ENCODE measurements at regions not wholly inside any gene's neighbourhood (a gene's known extent, or its start where the extent isn't known, plus 50 kb on each side); places are given as distances from the start of the nearest gene placed in this dataset.

- TF ChIP-seq, protein P1, sequence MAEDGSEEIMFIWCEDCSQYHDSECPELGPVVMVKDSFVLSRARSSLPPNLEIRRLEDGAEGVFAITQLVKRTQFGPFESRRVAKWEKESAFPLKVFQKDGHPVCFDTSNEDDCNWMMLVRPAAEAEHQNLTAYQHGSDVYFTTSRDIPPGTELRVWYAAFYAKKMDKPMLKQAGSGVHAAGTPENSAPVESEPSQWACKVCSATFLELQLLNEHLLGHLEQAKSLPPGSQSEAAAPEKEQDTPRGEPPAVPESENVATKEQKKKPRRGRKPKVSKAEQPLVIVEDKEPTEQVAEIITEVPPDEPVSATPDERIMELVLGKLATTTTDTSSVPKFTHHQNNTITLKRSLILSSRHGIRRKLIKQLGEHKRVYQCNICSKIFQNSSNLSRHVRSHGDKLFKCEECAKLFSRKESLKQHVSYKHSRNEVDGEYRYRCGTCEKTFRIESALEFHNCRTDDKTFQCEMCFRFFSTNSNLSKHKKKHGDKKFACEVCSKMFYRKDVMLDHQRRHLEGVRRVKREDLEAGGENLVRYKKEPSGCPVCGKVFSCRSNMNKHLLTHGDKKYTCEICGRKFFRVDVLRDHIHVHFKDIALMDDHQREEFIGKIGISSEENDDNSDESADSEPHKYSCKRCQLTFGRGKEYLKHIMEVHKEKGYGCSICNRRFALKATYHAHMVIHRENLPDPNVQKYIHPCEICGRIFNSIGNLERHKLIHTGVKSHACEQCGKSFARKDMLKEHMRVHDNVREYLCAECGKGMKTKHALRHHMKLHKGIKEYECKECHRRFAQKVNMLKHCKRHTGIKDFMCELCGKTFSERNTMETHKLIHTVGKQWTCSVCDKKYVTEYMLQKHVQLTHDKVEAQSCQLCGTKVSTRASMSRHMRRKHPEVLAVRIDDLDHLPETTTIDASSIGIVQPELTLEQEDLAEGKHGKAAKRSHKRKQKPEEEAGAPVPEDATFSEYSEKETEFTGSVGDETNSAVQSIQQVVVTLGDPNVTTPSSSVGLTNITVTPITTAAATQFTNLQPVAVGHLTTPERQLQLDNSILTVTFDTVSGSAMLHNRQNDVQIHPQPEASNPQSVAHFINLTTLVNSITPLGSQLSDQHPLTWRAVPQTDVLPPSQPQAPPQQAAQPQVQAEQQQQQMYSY (CRISPR knock-in tag; IDR thresholded peaks at IDR 0.05) = no peak
- TF ChIP-seq ATF3 (IDR thresholded peaks at IDR 0.05; ENCODE audit: borderline replicate concordance, extremely low read depth, low read depth, low read length) (no peak), EZH2 (IDR thresholded peaks at IDR 0.05; ENCODE audit: borderline replicate concordance, control insufficient read depth, low read depth, low read length) (no peak), POLR2AphosphoS2 (IDR thresholded peaks at IDR 0.05; ENCODE audit: low read depth, low read length) (no peak)
Observed at GRCh38 chr21:38170283-38170682, 86.5 kb upstream of the KCNJ15 start (continued).

GRCh38 chr21:38170704-38171682 is 85.8 kb upstream of the KCNJ15 start:
- Histone ChIP-seq H3K79me2 (ENCODE audit: control insufficient read depth, insufficient read depth, low read length) (no peaks in the 10 kb centered on the region), H2AFZ (ENCODE audit: control insufficient read depth, low read depth, low read length) (no peak overlapping the region), H3K4me2 (ENCODE audit: control insufficient read depth, insufficient read depth) (no peak overlapping the region), H3K27ac (ENCODE audit: control insufficient read depth, insufficient read depth) (no peak overlapping the region), H3K36me3 (ENCODE audit: control insufficient read depth in 2 of 2, insufficient read depth in 2 of 2, low read length in 1 of 2) (no peaks in the 10 kb centered on the region), H3K9ac (ENCODE audit: control insufficient read depth, insufficient read depth, low read length) (no peak overlapping the region), H3K4me3 (no peak overlapping the region), H3K9me3 (replicated peaks; ENCODE audit: control insufficient read depth, insufficient read depth, low read length) (no peaks in the 10 kb centered on the region), H4K20me1 (ENCODE audit: control insufficient read depth, insufficient read depth) (no peaks in the 10 kb centered on the region), H3K27me3 (replicated peaks in 1 of 2; ENCODE audit: control insufficient read depth in 2 of 2, insufficient read depth in 2 of 2, low read length in 1 of 2) (no peaks in the 10 kb centered on the region), H3K4me1 (ENCODE audit: control insufficient read depth, insufficient read depth, low read length) (no peaks in the 10 kb centered on the region)
- ChIA-PET RAD21 (ENCODE audit: unreplicated experiment) (interaction anchor here (0.7 to 7.3 kb wide), 7 partner anchors 9 to 206 kb away, joined by 3 to 63 read pairs (median 3); no protein-coding TSS in a partner anchor), CTCF (interaction anchor here (0.8 to 11.3 kb wide), 8 partner anchors 9 to 502 kb away, joined by 3 to 164 read pairs (median 4); no protein-coding TSS in a partner anchor), POLR2A (no interaction called here), SMC1A (ENCODE audit: uncharacterized antibody, unreplicated experiment) (interaction anchor here (1.0 to 2.3 kb wide), 4 partner anchors 38 to 464 kb away, joined by 3 to 26 read pairs (median 7); no protein-coding TSS in a partner anchor)
- WGBS (ENCODE audit: insufficient coverage, insufficient replicate concordance, low lambda C conversion rate, missing lambda C conversion rate) = 16% methylated on average over 8 of the region's 8 CpGs
- no TSS peak for BruUV-seq (replicated peaks)
- DNase-seq (ENCODE audit: low read depth, low spot score) = no peak
- in situ Hi-C loops (cut with MboI) (no loop called here), intact Hi-C loops (cut with micrococcal nuclease; ENCODE audit: unreplicated experiment) (loop anchor here (1.0 to 5.0 kb wide), 3 partner anchors 46 to 185 kb away; no protein-coding TSS in a partner anchor)
- peak; percentile 14; the same call in 2 of the 3 replicates for ATAC-seq
- FAIRE-seq = no peak
- TF ChIP-seq, protein P2, sequence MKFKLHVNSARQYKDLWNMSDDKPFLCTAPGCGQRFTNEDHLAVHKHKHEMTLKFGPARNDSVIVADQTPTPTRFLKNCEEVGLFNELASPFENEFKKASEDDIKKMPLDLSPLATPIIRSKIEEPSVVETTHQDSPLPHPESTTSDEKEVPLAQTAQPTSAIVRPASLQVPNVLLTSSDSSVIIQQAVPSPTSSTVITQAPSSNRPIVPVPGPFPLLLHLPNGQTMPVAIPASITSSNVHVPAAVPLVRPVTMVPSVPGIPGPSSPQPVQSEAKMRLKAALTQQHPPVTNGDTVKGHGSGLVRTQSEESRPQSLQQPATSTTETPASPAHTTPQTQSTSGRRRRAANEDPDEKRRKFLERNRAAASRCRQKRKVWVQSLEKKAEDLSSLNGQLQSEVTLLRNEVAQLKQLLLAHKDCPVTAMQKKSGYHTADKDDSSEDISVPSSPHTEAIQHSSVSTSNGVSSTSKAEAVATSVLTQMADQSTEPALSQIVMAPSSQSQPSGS (IDR thresholded peaks at IDR 0.05; ENCODE audit: low read length) = no peak
- TF ChIP-seq JUNB (IDR thresholded peaks at IDR 0.05) = no peak
